GM18507 (cell line): ENCODE measurements at regions not wholly inside any gene's neighbourhood (a gene's known extent, or its start where the extent isn't known, plus 50 kb on each side); places are given as distances from the start of the nearest gene placed in this dataset.
"Not testable (repeated sequence)": the region's sequence is repeated elsewhere in the genome, so short reads cannot be mapped to it uniquely, and the experiment has no call there.

Experiments used
- DNase-seq: peaks from one replicate; pipeline ENCODE4 v3.0.0; 2011; ENCODE audit warnings: low read depth; ENCODE audit not compliant: insufficient read length; ENCODE audit errors: extremely low spot score
- FAIRE-seq: peaks from 2 replicates; lab custom pipeline; 2011; peaks lifted over from hg19 to GRCh38; lab: Jason Lieb, UNC

DNA sequence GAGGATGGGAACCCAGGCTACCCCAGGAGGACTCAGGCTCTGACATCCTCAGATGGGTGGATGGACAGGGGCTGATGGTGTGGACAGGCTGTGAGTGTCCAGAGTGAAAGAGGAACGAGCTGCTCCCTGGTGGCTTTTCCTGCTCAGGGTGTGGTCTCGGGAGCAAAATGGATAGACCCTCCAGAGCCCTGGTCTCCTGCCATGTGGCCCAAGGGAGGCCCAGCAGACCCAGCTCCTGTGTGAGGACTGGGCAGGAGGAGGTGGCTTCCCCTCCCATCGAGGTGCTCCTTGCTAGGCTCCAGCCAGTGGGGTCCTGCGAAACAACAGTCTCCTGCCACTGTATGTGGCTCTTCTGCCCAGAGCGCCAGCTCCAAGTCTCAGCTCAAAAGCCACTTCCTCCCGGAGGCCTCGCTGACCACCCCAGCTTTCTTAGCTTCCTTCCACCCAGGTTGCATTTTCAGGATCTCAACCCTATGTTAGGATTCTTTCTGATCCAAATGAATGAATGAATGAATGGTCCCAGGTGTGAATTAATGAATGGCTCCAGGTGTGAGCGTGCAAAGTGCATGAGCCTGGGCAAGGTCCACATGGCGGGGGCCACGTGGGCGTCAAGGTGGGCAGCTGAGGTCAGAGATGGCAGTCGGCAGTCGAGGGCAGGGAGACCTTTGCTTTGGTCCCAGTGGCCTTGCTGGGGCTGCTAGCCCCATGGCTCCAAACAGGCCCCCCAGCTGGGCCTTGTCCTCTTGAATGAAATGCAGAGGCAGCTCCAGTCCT, 120.3 kb upstream of the CIBAR2 start:
- FAIRE-seq = no peak
- no peak for DNase-seq

DNA sequence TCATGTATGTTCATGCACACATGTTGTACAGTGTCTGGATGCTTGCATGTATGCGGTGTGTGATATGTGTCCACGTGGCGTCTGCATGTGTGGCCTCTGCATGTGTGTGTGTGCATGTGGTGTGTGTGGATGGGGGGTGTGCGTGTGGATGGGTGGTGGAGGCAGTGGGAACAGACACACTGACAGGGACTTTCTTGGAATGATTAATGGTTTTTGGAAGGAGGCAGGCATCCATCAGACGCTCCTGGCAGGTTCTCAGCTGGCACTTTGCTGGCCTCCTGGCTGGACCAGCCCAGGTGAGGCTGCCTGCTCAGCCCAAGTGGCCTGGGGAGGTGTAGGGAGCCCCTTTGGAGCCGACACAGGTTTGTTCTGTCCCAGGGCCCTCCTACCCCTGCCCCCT, 121.2 kb upstream of the CIBAR2 start:
- FAIRE-seq (no peak), DNase-seq (no peak)

DNA sequence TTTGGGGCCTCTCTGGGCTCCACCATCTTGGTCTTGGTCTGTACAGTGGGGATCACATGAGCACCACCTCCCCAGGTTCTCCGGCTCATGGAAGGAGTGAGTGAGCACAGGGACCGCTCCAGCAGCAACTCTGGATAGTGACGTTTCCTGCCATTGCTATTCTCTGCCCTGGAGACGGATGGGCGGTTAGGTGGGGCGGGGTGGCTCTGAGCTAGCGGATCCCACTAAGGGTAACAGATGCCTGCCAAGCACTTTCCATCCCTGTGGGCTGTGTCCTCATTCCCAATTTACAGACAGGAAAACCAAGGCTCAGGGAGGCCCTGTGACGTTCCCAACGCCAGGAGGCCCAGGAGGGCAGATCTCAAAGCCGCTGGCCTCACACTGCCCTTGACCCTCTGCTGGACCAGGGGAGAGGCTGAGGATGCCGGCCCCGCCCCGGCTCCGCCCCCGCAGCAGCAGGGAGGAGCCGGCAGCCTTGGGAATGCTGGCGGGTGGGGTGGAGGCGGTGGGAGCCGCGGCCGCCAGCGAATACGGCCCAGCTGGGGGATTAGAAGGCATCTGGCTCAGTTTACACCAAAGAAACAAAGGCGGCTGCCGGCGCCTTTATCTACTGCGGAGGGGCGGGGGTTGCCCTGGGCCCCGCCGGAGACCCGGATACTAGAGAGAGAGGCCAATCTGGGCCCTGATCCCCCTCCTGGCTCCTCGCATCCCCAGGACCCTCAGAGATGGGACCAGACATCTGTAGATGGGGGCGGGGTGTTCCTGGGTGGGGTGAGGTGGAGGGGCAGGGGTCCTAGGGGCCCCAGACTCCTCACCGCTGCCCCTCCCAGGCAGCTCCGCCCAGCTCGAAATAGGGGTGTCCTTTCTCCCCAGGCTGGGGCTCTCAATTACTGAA, 122.3 kb upstream of the CIBAR2 start:
- no peak for FAIRE-seq

DNA sequence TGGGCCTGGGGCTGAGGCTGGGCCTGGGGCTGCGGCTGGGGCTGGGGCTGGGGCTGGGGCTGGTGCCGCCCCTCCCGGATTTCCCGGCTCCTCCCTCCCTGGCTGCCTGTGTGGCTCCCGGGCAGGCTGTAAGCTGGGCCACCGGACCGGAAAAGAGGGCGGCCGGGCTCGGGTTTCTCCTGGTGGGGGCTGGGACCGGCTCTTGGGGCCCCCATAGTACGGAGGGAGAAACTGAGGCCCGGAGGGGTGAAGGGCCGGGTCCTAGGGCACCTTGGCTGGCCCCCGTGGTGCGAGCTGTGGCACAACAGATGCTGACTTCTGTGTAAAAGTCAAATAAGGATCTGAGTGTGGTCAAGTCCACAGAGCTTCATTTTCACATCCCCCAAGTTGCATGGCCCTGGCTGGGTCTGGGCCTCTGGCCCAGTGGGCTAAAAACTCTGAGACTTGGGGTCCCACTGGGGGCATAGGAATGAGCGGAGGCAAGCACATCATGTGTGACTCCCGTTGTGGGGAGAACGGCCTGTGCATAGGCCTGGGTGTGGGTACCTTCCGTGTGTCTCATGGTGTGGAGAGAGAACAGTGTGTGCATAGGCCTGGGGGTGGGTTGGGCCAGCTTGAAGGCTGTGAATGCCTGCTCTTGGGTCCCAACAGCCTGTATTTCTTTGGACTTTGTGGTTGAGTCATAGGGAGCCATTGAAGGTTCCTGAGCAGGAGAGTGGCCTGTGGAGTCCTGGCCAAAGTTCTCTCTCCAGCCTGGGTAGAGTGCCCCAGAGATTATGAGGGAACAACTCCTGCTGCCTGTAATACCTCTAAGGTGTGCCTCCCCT, 123.9 kb upstream of the CIBAR2 start:
- FAIRE-seq = no peak
- DNase-seq = peak; percentile 39

More for the DNA sequence above, 122.3 kb upstream of the CIBAR2 start:
- no peak for DNase-seq

DNA sequence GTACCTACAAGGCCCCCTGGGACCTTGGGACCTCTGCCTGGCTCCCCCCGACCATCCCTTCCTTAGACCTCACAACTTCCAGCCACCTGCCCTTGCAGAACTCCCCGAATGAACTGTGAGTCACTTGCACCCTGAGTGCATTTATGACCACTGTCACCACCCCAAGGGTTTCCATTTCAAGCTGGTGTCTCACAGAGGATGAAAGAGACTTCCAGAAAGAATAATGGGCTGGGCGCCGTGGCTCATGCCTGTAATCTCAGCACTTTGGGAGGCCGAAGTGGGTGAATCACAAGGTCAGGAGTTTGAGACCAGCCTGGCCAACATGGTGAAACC, 124.5 kb upstream of the CIBAR2 start:
- FAIRE-seq = no peak
- DNase-seq = no peak

- DNase-seq = no peak
- no peak for FAIRE-seq
Observed at GRCh38 chr16:85237817-85238216, 125.5 kb upstream of the CIBAR2 start.

- FAIRE-seq = no peak
- no peak for DNase-seq
Observed at GRCh38 chr16:85238233-85238647, 126.0 kb upstream of the CIBAR2 start.

GRCh38 chr16:85239239-85239638, 127.0 kb upstream of the CIBAR2 start:
- DNase-seq (no peak), FAIRE-seq (no peak)

GRCh38 chr16:85239871-85240270, 127.6 kb upstream of the CIBAR2 start:
- DNase-seq (no peak), FAIRE-seq (no peak)

- FAIRE-seq = no peak
- DNase-seq = no peak
Observed at GRCh38 chr16:85240982-85241924, 129.0 kb upstream of the CIBAR2 start.

- DNase-seq = no peak
- no peak for FAIRE-seq
Observed at GRCh38 chr16:85242140-85242539, 129.9 kb upstream of the CIBAR2 start.

- no peak for FAIRE-seq
- DNase-seq = no peak
Observed at GRCh38 chr16:85243308-85243707, 131.0 kb upstream of the CIBAR2 start.

DNA sequence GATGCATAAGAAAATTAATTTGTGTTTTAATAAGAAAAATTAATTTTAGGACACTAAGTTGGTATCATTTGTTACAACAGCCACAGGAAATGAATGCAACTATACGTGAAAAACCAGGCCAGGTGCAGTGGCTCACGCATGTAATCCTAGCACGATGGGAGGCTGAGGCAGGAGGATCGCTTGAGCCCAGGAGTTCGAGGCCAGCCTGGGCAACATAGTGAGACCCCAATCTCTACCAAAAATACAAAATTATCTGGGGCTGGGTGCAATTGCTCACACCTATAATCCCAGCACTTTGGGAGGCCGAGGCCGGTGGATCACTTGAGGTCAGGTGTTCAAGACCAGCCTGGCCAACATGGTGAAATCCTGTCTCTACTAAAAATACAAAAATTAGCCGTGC, 132.2 kb upstream of the CIBAR2 start:
- not testable (repeated sequence) for FAIRE-seq, DNase-seq

DNA sequence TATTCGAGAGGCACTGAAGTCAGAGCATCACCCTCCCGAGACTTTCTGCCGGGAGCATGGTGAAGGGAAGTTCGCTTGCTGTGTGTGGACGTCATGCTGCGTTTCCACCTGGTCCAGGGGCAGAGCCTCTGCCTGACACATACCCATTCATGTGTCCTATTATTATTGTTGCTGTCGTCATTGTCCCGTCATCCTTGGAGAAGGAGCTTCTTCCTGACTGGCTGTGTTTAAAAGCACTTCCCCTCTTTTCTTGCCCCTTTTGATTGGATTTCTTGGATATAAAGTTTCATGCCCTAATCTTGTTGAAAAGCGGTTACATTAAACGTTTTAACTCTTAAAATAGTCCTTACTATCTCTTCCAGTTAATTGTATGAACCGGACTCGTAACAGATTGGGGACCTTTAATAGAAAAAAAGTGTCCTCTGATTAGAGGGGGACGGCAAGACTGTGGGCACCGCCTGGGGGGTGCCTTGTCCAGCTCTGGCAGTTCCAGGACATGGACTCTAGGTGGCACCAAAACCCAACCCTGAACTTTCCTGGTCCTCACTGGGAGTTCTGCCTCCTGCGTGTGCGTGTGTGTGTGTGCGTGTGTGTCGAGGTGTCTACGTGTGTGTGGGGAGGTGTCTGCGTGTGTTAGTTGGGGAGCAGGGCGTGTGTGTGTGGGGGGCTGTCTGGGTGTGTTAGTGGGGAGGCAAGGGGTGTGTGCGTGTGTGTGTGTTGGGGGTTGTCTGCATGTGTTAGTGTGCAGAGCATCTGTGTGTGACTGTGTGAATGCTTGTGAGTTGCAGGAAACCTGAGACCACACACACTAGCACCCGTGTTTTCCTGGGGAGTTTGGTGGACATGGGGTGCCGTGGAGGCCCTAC, 133.3 kb upstream of the CIBAR2 start:
- DNase-seq (peak; percentile 37), FAIRE-seq (peak; percentile 53)

DNA sequence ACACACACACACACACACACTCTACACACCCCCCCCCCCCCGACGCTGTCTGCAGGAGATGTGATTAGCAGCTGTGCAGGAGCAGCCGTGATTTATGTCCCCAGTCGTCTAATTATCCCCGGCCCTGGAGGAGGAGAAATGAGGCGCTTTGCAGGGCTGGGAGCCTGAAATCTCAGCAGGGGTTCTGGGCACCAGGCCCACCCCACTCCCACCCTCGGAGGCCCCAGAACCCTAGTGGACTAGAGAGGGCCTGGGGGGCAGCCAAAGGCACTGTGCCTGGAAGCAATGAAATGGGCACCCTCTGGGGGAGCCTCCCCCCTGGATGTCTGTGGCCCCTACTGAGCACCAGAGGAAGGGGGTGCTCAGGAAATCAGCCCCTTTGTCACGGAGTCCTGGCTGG, 134.2 kb upstream of the CIBAR2 start:
- DNase-seq = no peak
- no peak for FAIRE-seq

DNA sequence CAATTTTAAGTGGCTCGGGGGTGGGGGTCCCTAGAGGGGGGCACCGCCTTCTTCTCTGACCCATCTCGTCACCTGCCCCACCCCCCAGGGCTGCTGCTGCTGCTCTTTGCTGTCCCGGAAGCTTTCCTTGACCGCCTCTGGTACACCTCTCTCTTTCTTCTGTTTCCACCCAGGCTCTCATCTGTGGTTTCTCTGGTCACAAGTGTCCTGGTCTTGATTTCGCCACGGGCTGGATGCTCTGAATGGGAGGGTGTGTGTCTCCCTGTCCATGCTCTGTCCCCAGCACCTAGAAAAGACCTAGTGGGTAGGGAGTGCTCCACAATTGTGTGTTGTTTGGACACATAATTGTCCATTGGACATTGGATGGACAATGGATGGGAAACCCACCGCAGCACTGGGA, 134.7 kb upstream of the CIBAR2 start:
- FAIRE-seq (no peak), DNase-seq (no peak)

DNA sequence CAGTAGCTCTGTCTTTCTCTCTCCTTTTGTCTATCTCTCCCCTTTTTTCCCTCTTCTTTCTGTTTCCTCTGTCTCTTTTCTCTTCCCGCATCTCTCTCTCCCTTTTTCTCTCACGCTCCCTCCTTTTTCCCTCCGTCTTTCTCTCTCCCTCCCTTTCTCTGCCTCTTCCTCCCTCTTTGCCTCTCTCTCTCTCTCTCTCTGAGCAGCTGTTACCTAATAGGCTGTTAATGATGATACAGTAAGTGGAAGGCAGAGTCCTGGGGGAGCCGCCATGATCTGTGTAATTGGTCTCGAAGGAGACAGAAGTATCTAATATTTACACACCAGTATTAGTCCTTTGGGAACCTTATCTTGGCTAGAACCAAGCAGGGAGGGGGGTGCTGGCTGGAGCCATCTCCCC, 136.1 kb upstream of the CIBAR2 start:
- DNase-seq = no peak
- FAIRE-seq = no peak

GRCh38 chr16:85248857-85249256, 136.6 kb upstream of the CIBAR2 start:
- no peak for FAIRE-seq
- DNase-seq = no peak
